Neural cell (in vitro differentiated cells): ENCODE measurements at regions not wholly inside any gene's neighbourhood (a gene's known extent, or its start where the extent isn't known, plus 50 kb on each side); places are given as distances from the start of the nearest gene placed in this dataset.

Experiments
- H2AFZ ChIP-seq: fragments of 200-600, 300-800 bp; sonication (generic), shearing (Covaris generic); 2 replicates; pipeline ENCODE4 v1.6.0; 2014; ENCODE audit warnings: low read depth, mild to moderate bottlenecking, antibody characterized with exemption, low read length, moderate library complexity
- H3F3A ChIP-seq: fragments of 200-600 bp; shearing (Covaris generic); 2 replicates; pipeline ENCODE4 v1.6.1; 2016; ENCODE audit warnings: mild to moderate bottlenecking, moderate library complexity, mixed read lengths, antibody characterized with exemption, low read length; ENCODE audit not compliant: insufficient read depth, poor library complexity, severe bottlenecking
- H3K27ac ChIP-seq: fragments of 200-600, 300-800 bp; sonication (generic), shearing (Covaris generic); 2 replicates; pipeline ENCODE4 v1.5.1; 2014; ENCODE audit warnings: mild to moderate bottlenecking, low read length, moderate library complexity
- H3K27me3 ChIP-seq: fragments of 300-800, 200-600 bp; sonication (generic), shearing (Covaris generic); 2 replicates; pipeline ENCODE4 v1.6.0; 2014; ENCODE audit warnings: mild to moderate bottlenecking, low read depth, low read length, moderate library complexity; ENCODE audit not compliant: insufficient read depth
- H3K36me3 ChIP-seq: fragments of 300-800, 200-600 bp; sonication (generic), shearing (Covaris generic); 2 replicates; pipeline ENCODE4 v1.5.1; 2014; ENCODE audit warnings: mild to moderate bottlenecking, antibody characterized with exemption, low read length, moderate library complexity; ENCODE audit not compliant: insufficient read depth
- H3K4me2 ChIP-seq: fragments of 300-800, 200-600 bp; sonication (generic), shearing (Covaris generic); 2 replicates; pipeline ENCODE4 v1.6.0; 2014; ENCODE audit warnings: mild to moderate bottlenecking, low read length
- H3K4me3 ChIP-seq: fragments of 300-800, 200-600 bp; sonication (generic), shearing (Covaris generic); 2 replicates; pipeline ENCODE4 v1.5.1; 2014; ENCODE audit warnings: mild to moderate bottlenecking, low read length, moderate library complexity
- H3K79me2 ChIP-seq: fragments of 200-600 bp; shearing (Covaris generic); replicated peaks from 2 replicates; pipeline ENCODE4 v1.6.0; 2014; ENCODE audit warnings: mild to moderate bottlenecking, low read length, moderate library complexity; ENCODE audit not compliant: insufficient read depth
- H3K9ac ChIP-seq: fragments of 300-800, 200-600 bp; sonication (generic), shearing (Covaris generic); 2 replicates; pipeline ENCODE4 v1.6.1; 2016; ENCODE audit warnings: mild to moderate bottlenecking, low read length, mixed read lengths
- H3K9me2 ChIP-seq: fragments of 200-600 bp; shearing (Covaris generic); 2 replicates; pipeline ENCODE4 v1.6.1; 2016; ENCODE audit warnings: mild to moderate bottlenecking, low read length, mixed read lengths; ENCODE audit not compliant: insufficient read depth
- H3K9me3 ChIP-seq: fragments of 200-600, 300-800 bp; sonication (generic), shearing (Covaris generic); 2 replicates; pipeline ENCODE4 v1.6.1; 2016; ENCODE audit warnings: mild to moderate bottlenecking, mixed run types, low read length, moderate library complexity, mixed read lengths
- H4K20me1 ChIP-seq: fragments of 200-600 bp; shearing (Covaris generic); 2 replicates; pipeline ENCODE4 v1.6.1; 2016; ENCODE audit warnings: mild to moderate bottlenecking, mixed run types; ENCODE audit not compliant: insufficient read depth
- CTCF ChIP-seq: fragments of 450-650 bp; IDR thresholded peaks from 2 replicates; pipeline ENCODE4 v1.5.1; 2014; ENCODE audit warnings: antibody characterized with exemption, mild to moderate bottlenecking, moderate library complexity; ENCODE audit not compliant: poor library complexity, severe bottlenecking
- EP300 ChIP-seq: fragments of 450-650 bp; conservative IDR thresholded peaks from 2 replicates; pipeline ENCODE4 v1.6.1; 2014; ENCODE audit warnings: antibody characterized with exemption, mild to moderate bottlenecking, moderate library complexity; ENCODE audit not compliant: poor library complexity, severe bottlenecking
- EZH2 ChIP-seq: fragments of 200-600, 300-800 bp; shearing (Covaris generic), sonication (generic); IDR thresholded peaks from 2 replicates; pipeline ENCODE4 v1.6.1; 2014; ENCODE audit warnings: antibody characterized with exemption, low read length, borderline replicate concordance, mild to moderate bottlenecking; ENCODE audit not compliant: insufficient read depth, poor library complexity, severe bottlenecking
- MXI1 ChIP-seq: fragments of 450-650 bp; conservative IDR thresholded peaks from 2 replicates; pipeline ENCODE4 v1.6.1; 2014; ENCODE audit warnings: antibody characterized with exemption, mild to moderate bottlenecking; ENCODE audit not compliant: poor library complexity, severe bottlenecking
- POLR2AphosphoS5 ChIP-seq: IDR thresholded peaks from 2 replicates; pipeline ENCODE4 v1.6.1; 2012
- RAD21 ChIP-seq: fragments of 450-650 bp; conservative IDR thresholded peaks from 2 replicates; pipeline ENCODE4 v1.6.1; 2014; ENCODE audit warnings: antibody characterized with exemption, mild to moderate bottlenecking, moderate library complexity
- REST ChIP-seq: IDR thresholded peaks from 2 replicates; pipeline ENCODE4 v1.6.1; 2012; ENCODE audit warnings: borderline replicate concordance
- SMC3 ChIP-seq: fragments of 450-650 bp; conservative IDR thresholded peaks from 2 replicates; pipeline ENCODE4 v1.6.1; 2014; ENCODE audit warnings: antibody characterized with exemption, mild to moderate bottlenecking, moderate library complexity; ENCODE audit not compliant: poor library complexity
- TAF1 ChIP-seq: IDR thresholded peaks from 2 replicates; pipeline ENCODE4 v1.6.1; 2012; ENCODE audit warnings: low read depth

GRCh38 chr4:178086320-178086719, 644.1 kb upstream of the AGA start:
- Histone ChIP-seq H3K27ac (no peak overlapping the region), H4K20me1 (no peaks in the 10 kb centered on the region), H3K36me3 (no peaks in the 10 kb centered on the region), H3K9me2 (no peaks in the 10 kb centered on the region), H3K4me2 (no peak overlapping the region), H3K9me3 (no peaks in the 10 kb centered on the region), H2AFZ (no peak overlapping the region), H3F3A (no peaks in the 10 kb centered on the region), H3K4me3 (no peak overlapping the region), H3K27me3 (no peaks in the 10 kb centered on the region), H3K79me2 (no peaks in the 10 kb centered on the region), H3K9ac (no peak overlapping the region)
- TF ChIP-seq TAF1 (no peak), RAD21 (peak; percentile 52), CTCF (peak; percentile 40), MXI1 (no peak), EZH2 (no peak), REST (no peak), POLR2AphosphoS5 (no peak), EP300 (no peak), SMC3 (peak; percentile 45)

- Histone ChIP-seq H3K9ac (no peak overlapping the region), H3K36me3 (no peaks in the 10 kb centered on the region), H3F3A (no peaks in the 10 kb centered on the region), H2AFZ (no peak overlapping the region), H4K20me1 (no peaks in the 10 kb centered on the region), H3K9me3 (no peaks in the 10 kb centered on the region), H3K4me2 (no peak overlapping the region), H3K27me3 (no peaks in the 10 kb centered on the region), H3K79me2 (no peaks in the 10 kb centered on the region), H3K27ac (no peak overlapping the region), H3K4me3 (no peak overlapping the region), H3K9me2 (no peaks in the 10 kb centered on the region)
- TF ChIP-seq EP300 (no peak), EZH2 (no peak), POLR2AphosphoS5 (no peak), MXI1 (no peak), SMC3 (no peak), TAF1 (no peak), CTCF (no peak), RAD21 (no peak), REST (no peak)
Observed at GRCh38 chr4:178090640-178091411, 648.6 kb upstream of the AGA start.
